Vagina (tissue), 2 donors: ENCODE measurements at regions not wholly inside any gene's neighbourhood (a gene's known extent, or its start where the extent isn't known, plus 50 kb on each side); places are given as distances from the start of the nearest gene placed in this dataset.

Source experiments
- POLR2AphosphoS5 ChIP-seq, 2 donors: sonication (generic); formaldehyde crosslinking; IDR thresholded peaks; one replicate each; pipeline ENCODE4 v1.9.0; 2017; ENCODE audit warnings: antibody characterized with exemption in 2 of 2, mild to moderate bottlenecking in 2 of 2, low read depth in 1 of 2; ENCODE audit not compliant: insufficient read depth in 1 of 2
- TF ChIP-seq, protein P1 (sequence below), 3 experiments: fragments of 450-650 bp in 2 of 3; fragments of 200-600 bp in 1 of 3; sonication (generic) in 1 of 3; IDR thresholded peaks; one replicate each; pipeline ENCODE4 v1.5.1; 2017 to 2019; ENCODE audit warnings: antibody characterized with exemption in 3 of 3, mild to moderate bottlenecking in 2 of 3, moderate library complexity in 2 of 3

DNA sequence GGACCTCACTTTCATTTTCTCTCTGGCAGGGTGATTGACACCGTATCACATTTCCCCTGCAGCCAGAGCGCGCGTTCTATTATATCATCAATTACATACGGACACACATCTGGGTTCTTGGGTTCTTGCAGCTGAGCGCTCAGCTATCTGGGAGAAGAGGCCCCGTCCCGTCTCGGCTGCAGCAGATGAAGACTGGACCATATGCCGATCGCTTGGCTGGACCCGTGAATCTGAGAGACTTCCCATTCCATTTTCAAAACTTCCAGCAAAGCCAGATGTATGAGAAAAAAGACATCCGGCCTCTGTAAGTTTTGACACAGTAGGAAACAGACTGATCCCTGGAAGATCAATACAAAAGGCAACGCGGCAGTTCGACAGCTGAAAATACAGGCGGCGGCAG, 99.8 kb downstream of the JCAD start:
- TF ChIP-seq, protein P1, sequence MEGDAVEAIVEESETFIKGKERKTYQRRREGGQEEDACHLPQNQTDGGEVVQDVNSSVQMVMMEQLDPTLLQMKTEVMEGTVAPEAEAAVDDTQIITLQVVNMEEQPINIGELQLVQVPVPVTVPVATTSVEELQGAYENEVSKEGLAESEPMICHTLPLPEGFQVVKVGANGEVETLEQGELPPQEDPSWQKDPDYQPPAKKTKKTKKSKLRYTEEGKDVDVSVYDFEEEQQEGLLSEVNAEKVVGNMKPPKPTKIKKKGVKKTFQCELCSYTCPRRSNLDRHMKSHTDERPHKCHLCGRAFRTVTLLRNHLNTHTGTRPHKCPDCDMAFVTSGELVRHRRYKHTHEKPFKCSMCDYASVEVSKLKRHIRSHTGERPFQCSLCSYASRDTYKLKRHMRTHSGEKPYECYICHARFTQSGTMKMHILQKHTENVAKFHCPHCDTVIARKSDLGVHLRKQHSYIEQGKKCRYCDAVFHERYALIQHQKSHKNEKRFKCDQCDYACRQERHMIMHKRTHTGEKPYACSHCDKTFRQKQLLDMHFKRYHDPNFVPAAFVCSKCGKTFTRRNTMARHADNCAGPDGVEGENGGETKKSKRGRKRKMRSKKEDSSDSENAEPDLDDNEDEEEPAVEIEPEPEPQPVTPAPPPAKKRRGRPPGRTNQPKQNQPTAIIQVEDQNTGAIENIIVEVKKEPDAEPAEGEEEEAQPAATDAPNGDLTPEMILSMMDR (IDR thresholded peaks at IDR 0.05), result no peak
- TF ChIP-seq POLR2AphosphoS5 (IDR thresholded peaks at IDR 0.05; ENCODE audit: insufficient read depth in 1 of 2, low read depth in 1 of 2), result no peak
